Effector memory CD8-positive, alpha-beta T cell (primary cell): ENCODE measurements at regions not wholly inside any gene's neighbourhood (a gene's known extent, or its start where the extent isn't known, plus 50 kb on each side); places are given as distances from the start of the nearest gene placed in this dataset.
"Not testable (repeated sequence)": the region's sequence is repeated elsewhere in the genome, so short reads cannot be mapped to it uniquely, and the experiment has no call there.

ENCODE experiments used
- ATAC-seq: fragments of 150-1000 bp; cut with Tn5 transposase; replicated peaks from 2 replicates; pipeline ENCODE4 v1.10.0; 2021; ENCODE audit warnings: mild to moderate bottlenecking, moderate library complexity
- DNase-seq, 3 experiments: peaks; one replicate each; pipeline ENCODE4 v3.0.0; 2021
- H3K27ac Mint-ChIP-seq, 2 donors: one replicate each; pipeline ENCODE4 v1.8.0; 2022; ENCODE audit warnings: mild to moderate bottlenecking in 2 of 2, mixed read lengths in 2 of 2, moderate library complexity in 2 of 2
- H3K27me3 Mint-ChIP-seq, 2 donors: one replicate each; pipeline ENCODE4 v1.8.0; 2022; ENCODE audit warnings: mixed read lengths in 2 of 2
- H3K36me3 Mint-ChIP-seq: one replicate; pipeline ENCODE4 v1.8.0; 2022; ENCODE audit warnings: mild to moderate bottlenecking, moderate library complexity, mixed read lengths; ENCODE audit not compliant: insufficient read depth
- H3K4me1 Mint-ChIP-seq, 2 donors: one replicate each; pipeline ENCODE4 v1.8.0; 2022; ENCODE audit warnings: low read depth in 2 of 2, mixed read lengths in 2 of 2
- H3K4me3 Mint-ChIP-seq, 2 donors: one replicate each; pipeline ENCODE4 v1.8.0; 2022; ENCODE audit warnings: mild to moderate bottlenecking in 2 of 2, mixed read lengths in 2 of 2, moderate library complexity in 2 of 2
- H3K9me3 Mint-ChIP-seq, 2 donors: one replicate each; pipeline ENCODE4 v1.8.0; 2022; ENCODE audit warnings: mixed read lengths in 2 of 2

DNA sequence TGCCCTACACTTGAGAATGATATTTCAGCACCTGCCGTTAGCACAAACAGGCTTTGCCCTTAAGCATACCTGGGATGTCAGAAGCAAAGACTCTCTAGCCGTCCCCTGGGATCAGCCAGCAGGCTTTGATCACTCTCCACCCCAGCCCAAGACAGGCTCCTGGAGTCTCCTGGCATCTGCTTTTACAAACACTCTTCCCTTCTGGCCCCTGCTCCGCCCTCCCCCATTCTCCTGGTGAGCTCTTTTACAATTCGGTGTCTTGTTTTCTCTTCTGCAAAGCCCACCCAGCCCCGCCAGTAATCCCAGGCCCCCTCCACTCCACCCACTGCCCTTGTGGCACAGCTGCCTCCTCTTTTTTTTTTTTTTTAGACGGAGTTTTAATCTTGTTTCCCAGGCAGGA lies 50.4 kb downstream of the KATNIP start:
- DNase-seq (no peak), ATAC-seq (no peak)
- no peaks in the 10 kb centered on the region for H3K36me3 Mint-ChIP-seq
- H3K27ac Mint-ChIP-seq, result no peak overlapping the region
- no peaks in the 10 kb centered on the region for H3K9me3 Mint-ChIP-seq
- peaks cover 0 to 3% of the 10 kb centered on the region in 2 donors for H3K4me1 Mint-ChIP-seq
- H3K4me3 Mint-ChIP-seq, result no peak overlapping the region
- H3K27me3 Mint-ChIP-seq, result no peaks in the 10 kb centered on the region

DNA sequence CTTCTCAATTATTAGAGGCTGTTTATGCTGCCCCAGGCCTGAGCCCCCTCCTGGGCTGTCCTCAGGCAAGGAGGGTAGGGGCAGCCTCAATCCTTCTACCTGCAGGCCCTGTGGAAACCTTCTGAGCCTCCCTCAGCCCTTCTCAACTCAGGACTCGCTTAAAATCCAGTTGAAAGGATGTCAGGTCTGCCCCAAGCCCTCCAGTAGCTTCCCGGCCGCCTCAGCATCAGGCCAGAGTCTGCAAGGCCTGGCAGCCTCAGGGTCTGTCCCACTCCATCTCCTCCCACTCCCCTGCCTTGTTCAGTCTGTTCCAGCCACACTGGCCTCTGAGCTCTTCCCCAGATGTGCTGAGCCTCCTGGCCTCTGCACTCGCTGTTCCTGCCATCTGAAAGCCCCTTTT lies 52.2 kb downstream of the KATNIP start:
- no peak overlapping the region for H3K4me3 Mint-ChIP-seq

DNA sequence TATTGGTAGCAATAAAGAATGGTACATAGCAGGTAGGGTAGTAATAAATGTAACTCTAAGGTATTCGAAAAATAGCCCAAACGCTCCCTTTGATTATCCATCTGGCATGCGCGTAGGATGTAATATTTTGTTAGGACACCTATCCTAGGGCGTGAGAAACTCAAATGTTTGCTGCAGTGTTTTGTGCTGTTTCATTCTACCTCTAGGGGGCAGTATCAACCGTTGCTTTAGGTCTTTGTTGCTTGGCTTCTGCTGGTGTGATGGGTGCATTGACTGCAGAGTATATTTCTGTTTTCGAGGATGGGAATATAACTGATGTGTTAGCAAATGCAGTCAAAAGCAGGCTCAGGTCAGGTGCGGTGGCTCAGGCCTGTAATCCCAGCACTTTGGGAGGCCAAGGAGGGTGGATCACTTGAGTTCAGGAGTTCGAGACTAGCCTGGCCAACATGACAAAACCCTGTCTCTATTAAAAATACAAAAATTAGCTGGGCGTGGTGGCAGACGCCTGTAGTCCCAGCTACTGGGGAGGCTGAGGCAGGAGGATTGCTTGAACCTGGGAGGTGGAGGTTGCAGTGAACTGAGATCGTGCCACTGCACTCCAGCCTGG lies 55.7 kb downstream of the KATNIP start:
- not testable (repeated sequence) for H3K27me3 Mint-ChIP-seq, H3K27ac Mint-ChIP-seq, ATAC-seq, H3K36me3 Mint-ChIP-seq, H3K4me1 Mint-ChIP-seq, H3K9me3 Mint-ChIP-seq, H3K4me3 Mint-ChIP-seq
- DNase-seq, result peak in 1 of 3 experiments; percentile 4

More for the DNA sequence above, 52.2 kb downstream of the KATNIP start:
- Mint-ChIP-seq H3K36me3 (no peaks in the 10 kb centered on the region), H3K4me1 (no peaks in the 10 kb centered on the region), H3K9me3 (no peaks in the 10 kb centered on the region), H3K27ac (peak overlapping the region in 1 of 2 donors; percentile 72), H3K27me3 (no peaks in the 10 kb centered on the region)
- DNase-seq, result no peak
- no peak for ATAC-seq

DNA sequence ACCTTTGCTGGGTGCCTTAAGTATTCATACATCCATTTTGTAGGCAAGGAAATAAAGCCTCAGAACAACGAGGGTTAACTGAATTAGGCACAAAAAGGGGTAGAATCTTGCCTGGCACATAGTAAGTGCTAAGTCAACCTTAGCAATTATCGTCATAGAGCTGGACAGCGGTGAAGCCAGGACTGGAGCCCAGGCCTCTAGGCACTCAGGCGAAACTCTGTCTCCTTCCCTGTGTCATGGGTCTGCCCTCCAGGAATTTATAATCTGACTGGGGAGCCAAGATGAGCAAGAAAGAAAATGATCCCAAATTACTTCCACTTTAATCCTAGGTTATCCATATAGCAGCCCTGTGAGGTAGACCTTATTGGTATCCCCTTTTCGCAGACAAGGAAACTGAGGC lies 61.4 kb downstream of the KATNIP start:
- H3K4me3 Mint-ChIP-seq, result no peak overlapping the region
- peaks cover 0 to 4% of the 10 kb centered on the region in 2 donors for H3K4me1 Mint-ChIP-seq
- peaks cover 5% of the 10 kb centered on the region for H3K36me3 Mint-ChIP-seq
- DNase-seq (no peak), ATAC-seq (no peak)
- H3K27me3 Mint-ChIP-seq, result no peaks in the 10 kb centered on the region
- H3K27ac Mint-ChIP-seq, result no peak overlapping the region
- H3K9me3 Mint-ChIP-seq, result no peaks in the 10 kb centered on the region

DNA sequence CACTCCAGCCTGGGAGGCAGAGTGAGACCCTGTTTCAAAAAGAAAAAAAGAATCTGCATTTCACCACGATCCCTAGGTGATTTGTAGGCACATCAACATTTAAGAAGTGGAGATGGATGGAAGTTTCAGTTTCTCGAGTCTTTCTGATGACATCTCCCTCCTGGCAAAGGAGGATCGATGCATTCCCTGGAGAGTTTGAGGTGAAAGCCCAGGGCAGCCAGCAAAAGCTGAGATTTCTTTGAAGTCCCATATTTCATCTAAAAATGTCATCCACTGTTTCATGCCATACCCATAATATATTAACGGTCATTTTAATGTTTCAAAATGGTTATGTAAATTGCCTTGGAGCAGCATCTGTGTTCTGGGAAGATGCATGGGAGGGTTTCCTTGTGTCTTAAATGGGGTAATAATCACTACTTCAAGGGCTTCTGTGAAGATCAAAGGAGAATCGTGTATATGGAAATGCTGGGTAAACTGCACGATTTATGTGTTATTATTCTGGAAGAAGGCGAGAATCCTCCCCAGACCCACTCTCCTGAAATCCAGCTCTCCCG lies 63.4 kb downstream of the KATNIP start:
- Mint-ChIP-seq H3K36me3 (peaks cover 5% of the 10 kb centered on the region), H3K4me3 (no peak overlapping the region)

DNA sequence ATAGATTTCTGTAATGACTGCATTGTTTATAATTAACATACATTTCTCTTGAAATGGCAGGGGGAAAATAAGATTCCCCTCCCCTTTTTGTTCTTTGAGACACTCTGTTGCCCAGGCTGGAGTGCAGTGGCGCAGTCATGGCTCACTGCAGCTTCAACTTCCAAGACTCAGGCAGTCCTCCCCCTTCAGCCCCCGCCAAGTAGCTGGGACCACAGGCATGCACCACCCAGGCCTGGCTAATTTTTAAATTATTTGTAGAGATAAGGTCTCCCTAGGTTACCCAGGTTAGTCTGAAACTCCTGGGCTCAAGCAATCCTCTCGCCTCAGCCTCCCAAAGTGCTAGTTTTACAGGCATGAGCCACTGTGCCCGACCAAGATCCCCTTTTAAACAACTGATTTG lies 67.7 kb downstream of the KATNIP start:
- DNase-seq, result no peak
- ATAC-seq, result no peak
- no peaks in the 10 kb centered on the region for H3K9me3 Mint-ChIP-seq
- H3K36me3 Mint-ChIP-seq, result peaks cover 8% of the 10 kb centered on the region
- no peak overlapping the region for H3K4me3 Mint-ChIP-seq
- peaks cover 0 to 3% of the 10 kb centered on the region in 2 donors for H3K4me1 Mint-ChIP-seq
- no peaks in the 10 kb centered on the region for H3K27me3 Mint-ChIP-seq
- no peak overlapping the region for H3K27ac Mint-ChIP-seq

More for the DNA sequence above, 63.4 kb downstream of the KATNIP start:
- Mint-ChIP-seq H3K4me1 (peaks cover 0 to 4% of the 10 kb centered on the region in 2 donors), H3K9me3 (no peaks in the 10 kb centered on the region), H3K27me3 (no peaks in the 10 kb centered on the region), H3K27ac (no peak overlapping the region)
- no peak for DNase-seq
- ATAC-seq, result no peak

DNA sequence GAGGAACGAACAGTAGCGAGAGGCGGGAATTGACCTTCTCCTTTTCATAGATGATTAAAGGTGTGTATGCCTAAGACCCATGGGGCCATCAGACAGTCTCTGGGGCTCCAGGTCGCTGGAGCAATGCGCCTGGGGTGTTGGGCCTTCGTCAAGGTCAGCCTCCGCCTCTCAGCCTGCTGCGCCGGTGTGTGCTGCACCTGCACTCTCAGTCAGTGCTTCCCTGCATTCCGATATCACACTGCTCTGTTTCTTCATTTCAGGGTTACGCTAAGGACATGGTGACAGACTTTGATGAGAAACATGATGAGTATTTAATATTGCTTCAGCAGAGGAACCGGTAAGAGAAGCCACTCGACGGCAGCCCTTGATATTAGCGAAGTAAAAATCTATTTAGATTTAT lies 68.2 kb downstream of the KATNIP start:
- H3K4me1 Mint-ChIP-seq, result peaks cover 0 to 3% of the 10 kb centered on the region in 2 donors
- H3K27me3 Mint-ChIP-seq, result no peaks in the 10 kb centered on the region
- no peak overlapping the region for H3K27ac Mint-ChIP-seq
- DNase-seq (no peak), ATAC-seq (no peak)
- H3K9me3 Mint-ChIP-seq, result no peaks in the 10 kb centered on the region
- no peak overlapping the region for H3K4me3 Mint-ChIP-seq
- peaks cover 8% of the 10 kb centered on the region for H3K36me3 Mint-ChIP-seq

DNA sequence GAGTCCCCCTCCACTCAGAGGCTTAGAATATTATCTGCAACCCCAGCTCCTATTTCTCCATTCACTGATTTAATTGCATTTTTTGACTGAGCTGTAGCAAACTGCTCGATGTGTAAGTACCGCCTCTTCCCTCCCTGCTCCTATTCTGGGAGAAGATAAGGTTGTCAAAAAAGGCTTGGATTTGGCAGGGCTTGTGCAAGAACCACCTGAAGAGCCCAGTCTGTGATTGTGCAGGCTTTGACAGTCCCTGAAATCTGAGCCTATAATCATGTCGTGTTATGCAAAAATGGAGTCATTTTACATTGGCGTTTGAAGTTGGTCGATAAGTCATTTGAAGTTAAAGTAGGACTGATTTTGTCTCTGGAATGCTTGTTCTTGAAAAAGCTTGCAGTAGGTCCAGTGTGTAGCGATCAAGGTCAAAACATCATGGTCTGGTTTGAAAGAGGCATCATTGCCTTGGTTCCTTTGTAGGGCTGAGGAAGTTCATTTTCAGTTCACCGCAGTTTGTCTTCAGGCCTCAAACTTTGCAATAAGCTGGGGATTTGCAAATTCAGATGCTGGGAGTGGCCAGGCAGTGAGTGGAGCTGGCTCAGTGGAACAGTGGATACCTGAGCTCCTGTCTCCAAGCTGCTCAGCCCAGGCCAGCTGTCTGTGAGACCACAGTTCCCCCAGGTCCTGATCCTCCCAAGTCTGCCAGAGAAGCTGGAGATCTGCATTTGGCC lies 68.8 kb downstream of the KATNIP start:
- no peaks in the 10 kb centered on the region for H3K27me3 Mint-ChIP-seq
- peaks cover 0 to 3% of the 10 kb centered on the region in 2 donors for H3K4me1 Mint-ChIP-seq
- H3K36me3 Mint-ChIP-seq, result peaks cover 8% of the 10 kb centered on the region
- no peak for ATAC-seq
- H3K9me3 Mint-ChIP-seq, result no peaks in the 10 kb centered on the region
- no peak overlapping the region for H3K27ac Mint-ChIP-seq
- H3K4me3 Mint-ChIP-seq, result no peak overlapping the region
- no peak for DNase-seq

DNA sequence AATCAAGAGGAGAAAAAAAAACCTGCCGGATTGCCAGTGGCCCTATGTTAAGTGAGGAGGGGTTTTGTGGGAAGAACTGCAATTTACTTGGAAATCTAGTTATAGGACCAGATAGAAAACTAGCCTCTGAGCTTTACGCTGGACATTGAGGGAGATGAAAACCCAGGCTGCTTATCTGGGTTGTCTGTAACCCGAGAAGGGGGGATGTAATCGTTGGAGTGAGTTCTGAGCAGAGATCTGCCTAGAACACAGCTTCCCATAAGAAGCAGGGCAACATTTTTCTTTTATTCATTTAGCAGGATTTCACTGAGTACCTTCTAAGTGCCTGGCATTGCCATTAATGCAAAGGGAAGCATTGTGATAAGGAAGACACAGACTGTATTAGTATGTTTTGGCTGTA lies 70.6 kb downstream of the KATNIP start:
- H3K27ac Mint-ChIP-seq, result no peak overlapping the region
- no peak overlapping the region for H3K4me3 Mint-ChIP-seq
- no peak for ATAC-seq
- DNase-seq, result no peak
- peaks cover 8% of the 10 kb centered on the region for H3K36me3 Mint-ChIP-seq
- H3K27me3 Mint-ChIP-seq, result no peaks in the 10 kb centered on the region
- H3K9me3 Mint-ChIP-seq, result no peaks in the 10 kb centered on the region
- peaks cover 0 to 3% of the 10 kb centered on the region in 2 donors for H3K4me1 Mint-ChIP-seq

DNA sequence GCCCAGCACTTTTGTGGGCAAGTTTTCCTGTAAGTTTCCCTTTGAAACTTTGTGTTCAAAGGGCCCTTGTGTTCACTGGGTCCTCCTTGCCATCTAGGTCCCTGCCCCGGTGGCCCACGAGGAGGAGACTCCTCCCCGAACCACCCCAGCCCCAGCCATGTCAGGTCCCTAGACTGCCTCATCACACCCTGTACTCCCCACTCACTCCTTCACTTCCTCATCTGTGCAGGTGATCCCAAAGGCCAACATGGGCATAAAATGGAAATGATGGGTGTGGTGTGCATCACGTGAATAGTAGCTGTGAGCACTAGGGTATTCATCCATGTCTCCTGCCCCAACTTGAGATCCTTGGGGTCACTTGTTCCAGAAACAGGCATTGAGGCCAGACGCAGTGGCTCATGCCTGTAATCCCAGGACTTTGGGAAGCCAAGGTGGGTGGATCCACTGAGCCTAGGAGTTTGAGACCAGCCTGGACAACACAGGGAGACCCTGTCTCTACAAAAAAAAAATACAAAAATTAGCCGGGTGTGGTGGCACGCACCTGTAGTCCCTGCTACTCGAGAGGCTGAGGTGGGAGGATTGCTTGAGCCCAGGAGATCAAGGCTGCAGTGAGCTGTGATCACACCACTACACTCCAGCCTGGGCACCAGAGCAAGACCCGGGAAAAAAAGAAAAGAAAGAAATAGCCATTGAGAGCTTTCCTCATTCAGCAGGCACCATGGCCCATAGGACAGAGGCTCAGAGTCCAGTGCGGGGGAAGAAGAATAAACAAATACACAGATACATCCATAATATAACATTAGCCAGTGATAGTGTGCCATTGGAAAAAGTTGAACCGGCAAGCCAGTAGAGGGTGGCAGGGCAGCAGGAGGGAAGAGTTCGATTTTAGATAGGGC lies 74.5 kb downstream of the KATNIP start:
- ATAC-seq, result no peak
- peaks cover 0 to 3% of the 10 kb centered on the region in 2 donors for H3K4me1 Mint-ChIP-seq
- H3K27ac Mint-ChIP-seq, result peak overlapping the region; percentile 17 to 56
- peaks cover 9% of the 10 kb centered on the region for H3K36me3 Mint-ChIP-seq
- no peaks in the 10 kb centered on the region for H3K9me3 Mint-ChIP-seq
- no peaks in the 10 kb centered on the region for H3K27me3 Mint-ChIP-seq
- no peak overlapping the region for H3K4me3 Mint-ChIP-seq
- no peak for DNase-seq

DNA sequence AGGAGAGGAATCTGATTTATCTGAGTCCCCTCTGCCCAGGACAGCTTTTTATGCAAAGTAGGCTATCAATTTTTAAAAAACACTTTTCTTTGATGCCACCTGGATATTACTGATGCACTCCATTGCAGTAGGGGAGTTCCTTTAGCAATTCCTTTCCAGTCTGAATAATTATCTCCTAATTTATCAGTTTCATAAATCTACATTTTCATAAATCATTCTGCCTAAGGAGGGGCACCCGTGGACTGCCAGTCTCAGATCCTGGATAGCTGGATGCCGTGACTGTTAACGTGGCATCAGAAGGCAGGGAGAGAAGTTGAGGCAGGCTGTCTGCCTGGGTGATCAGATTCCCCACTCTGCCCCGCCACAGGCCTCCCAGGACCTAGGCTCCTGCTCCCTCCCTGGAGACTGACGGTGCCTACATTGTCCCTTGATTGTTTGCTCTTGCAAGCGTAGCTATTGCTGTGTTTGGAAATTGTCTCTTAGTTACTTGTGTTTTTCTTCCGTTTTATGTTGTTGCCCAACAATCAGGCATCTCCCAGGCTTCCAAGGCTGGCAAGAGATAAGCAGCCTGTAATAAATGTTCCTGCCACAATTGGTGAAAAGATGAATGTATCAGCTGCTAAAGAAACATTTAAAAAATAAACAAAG lies 75.2 kb downstream of the KATNIP start:
- no peak for ATAC-seq
- DNase-seq, result no peak

DNA sequence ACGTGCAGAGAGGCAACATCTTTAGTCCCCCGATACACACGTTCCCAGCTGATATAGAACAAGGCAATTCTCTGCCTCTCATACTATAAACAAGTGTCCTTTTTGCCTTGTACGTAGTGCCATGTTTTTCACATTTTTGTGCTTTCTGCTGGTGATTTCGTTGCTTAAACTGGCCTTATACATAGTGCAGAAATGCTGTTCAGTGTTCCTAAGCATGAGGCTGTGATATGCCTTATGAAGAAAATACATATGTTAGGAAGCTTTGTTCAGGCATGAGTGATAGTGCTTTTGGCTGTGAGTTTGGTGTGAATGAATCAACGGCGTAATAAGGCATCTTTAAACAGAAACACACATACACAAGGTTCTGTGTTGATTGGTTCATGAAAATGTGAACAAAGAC lies 77.2 kb downstream of the KATNIP start:
- Mint-ChIP-seq H3K36me3 (peaks cover 7% of the 10 kb centered on the region), H3K27me3 (no peaks in the 10 kb centered on the region), H3K9me3 (no peaks in the 10 kb centered on the region), H3K27ac (no peak overlapping the region), H3K4me3 (no peak overlapping the region), H3K4me1 (peaks cover 0 to 2% of the 10 kb centered on the region in 2 donors)
- DNase-seq, result no peak
- no peak for ATAC-seq

More for the DNA sequence above, 75.2 kb downstream of the KATNIP start:
- Mint-ChIP-seq H3K27ac (no peak overlapping the region), H3K36me3 (peaks cover 8% of the 10 kb centered on the region), H3K27me3 (no peaks in the 10 kb centered on the region), H3K4me1 (peaks cover 0 to 3% of the 10 kb centered on the region in 2 donors), H3K9me3 (no peaks in the 10 kb centered on the region), H3K4me3 (no peak overlapping the region)
